ENCODE measurements at regions not wholly inside any gene's neighbourhood (a gene's known extent, or its start where the extent isn't known, plus 50 kb on each side); places are given as distances from the start of the nearest gene placed in this dataset.

GRCh38 chr20:39581034-39581433, 618.9 kb downstream of the DHX35 start:
- Histone ChIP-seq H3K23ac (ENCODE audit: insufficient read length) (no peak overlapping the region), H3K4me2 (ENCODE audit: insufficient read depth in 1 of 2, low read depth in 2 of 2, low read length in 2 of 2) (no peak overlapping the region), H2BK12ac (ENCODE audit: low read depth, low read length) (no peak overlapping the region), H3K9me3 (ENCODE audit: insufficient read depth in 2 of 2, low read depth in 1 of 2, low read length in 1 of 2) (no peaks in the 10 kb centered on the region), H3K4me3 (ENCODE audit: extremely low read depth in 1 of 4, insufficient read depth in 2 of 4, low read depth in 3 of 4, low read length in 4 of 4) (no peak overlapping the region), H4K5ac (ENCODE audit: insufficient read length, low read depth, low read length) (no peak overlapping the region), H3K9ac (replicated peaks in 1 of 4; ENCODE audit: extremely low read depth in 1 of 4, low read depth in 3 of 4, low read length in 3 of 4) (no peak overlapping the region), H3K79me2 (ENCODE audit: control insufficient read depth in 1 of 2, insufficient read depth in 2 of 2, low read length in 2 of 2) (no peaks in the 10 kb centered on the region), H3K14ac (ENCODE audit: insufficient read length) (no peak overlapping the region), H3K56ac (replicated peaks; ENCODE audit: insufficient read length, low read depth, low read length) (no peak overlapping the region), H3K23me2 (ENCODE audit: low read depth, low read length) (no peaks in the 10 kb centered on the region), H3K4me1 (replicated peaks in 1 of 4; ENCODE audit: control insufficient read depth in 3 of 4, insufficient read depth in 4 of 4, low read length in 3 of 4) (no peaks in the 10 kb centered on the region), H2AFZ (ENCODE audit: low read length) (peak overlapping the region; percentile 12; the same call in 1 of the 2 replicates), H4K20me1 (replicated peaks in 1 of 2; ENCODE audit: control insufficient read depth in 1 of 2, insufficient read depth in 2 of 2, low read length in 2 of 2) (no peaks in the 10 kb centered on the region), H3K27me3 (replicated peaks in 1 of 4; ENCODE audit: control insufficient read depth in 3 of 4, extremely low read depth in 1 of 4, insufficient read depth in 3 of 4, low read length in 3 of 4) (no peaks in the 10 kb centered on the region), H2AK5ac (ENCODE audit: low read depth, low read length) (no peak overlapping the region), H3K4ac (replicated peaks; ENCODE audit: insufficient read length, low read depth, low read length) (no peak overlapping the region), H4K91ac (replicated peaks; ENCODE audit: insufficient read length, low read length) (no peak overlapping the region), H3K79me1 (ENCODE audit: low read depth, low read length) (no peaks in the 10 kb centered on the region), H2BK20ac (ENCODE audit: low read length) (no peak overlapping the region), H2BK5ac (ENCODE audit: low read depth, low read length) (no peak overlapping the region), H2BK120ac (replicated peaks; ENCODE audit: low read depth, low read length) (no peak overlapping the region), H3K27ac (ENCODE audit: low read depth, low read length) (no peak overlapping the region), H3K18ac (ENCODE audit: extremely low read depth, low read length) (no peak overlapping the region), H2BK15ac (ENCODE audit: low read length) (no peak overlapping the region), H4K8ac (ENCODE audit: extremely low read depth, insufficient read depth, low read length) (no peak overlapping the region), H3K36me3 (ENCODE audit: control insufficient read depth in 2 of 4, insufficient read depth in 4 of 4, low read length in 3 of 4) (no peaks in the 10 kb centered on the region)
- ChIA-PET POLR2A (ENCODE audit: partially characterized antibody) (interaction anchor here (0.6 kb wide), 1 partner anchor 80 kb away, joined by 3 read pairs; no protein-coding TSS in a partner anchor), CTCF (ENCODE audit: partially characterized antibody) (no interaction called here)
- no peak for DNase-seq (ENCODE audit: low read depth in 1 of 2, low spot score in 2 of 2)
- FAIRE-seq: no peak
- no peak for TF ChIP-seq CEBPB (IDR thresholded peaks at IDR 0.05; ENCODE audit: low read depth, low read length)
- TF ChIP-seq RFX5 (IDR thresholded peaks at IDR 0.05; ENCODE audit: borderline replicate concordance, low read depth, low read length): no peak
- no peak for TF ChIP-seq SP4 (IDR thresholded peaks at IDR 0.05; ENCODE audit: low read length)
- TF ChIP-seq CBX5 (IDR thresholded peaks at IDR 0.05; ENCODE audit: low read depth, low read length): no peak
- no peak for TF ChIP-seq EGR1 (IDR thresholded peaks at IDR 0.05; ENCODE audit: borderline replicate concordance, low read depth, low read length)
- TF ChIP-seq SP2 (IDR thresholded peaks at IDR 0.05; ENCODE audit: low read length): no peak
- no peak for TF ChIP-seq NANOG (IDR thresholded peaks at IDR 0.05; ENCODE audit: insufficient read depth, low read depth, low read length, poor library complexity, severe bottlenecking)
- no peak for TF ChIP-seq KDM4A (IDR thresholded peaks at IDR 0.05; ENCODE audit: low read depth, low read length, severe bottlenecking)
- no peak for TF ChIP-seq CTCF (IDR thresholded peaks at IDR 0.05; ENCODE audit: control extremely low read depth in 1 of 3, insufficient read depth in 1 of 3, low read depth in 1 of 3, low read length in 3 of 3)
- no peak for TF ChIP-seq TBP (IDR thresholded peaks at IDR 0.05; ENCODE audit: low read depth, low read length)
- TF ChIP-seq TEAD4 (IDR thresholded peaks at IDR 0.05; ENCODE audit: low read depth, low read length): no peak
- no peak for TF ChIP-seq PHF8 (conservative IDR thresholded peaks at IDR 0.05; ENCODE audit: low read depth, low read length)
- WGBS, 2 experiments (ENCODE audit: extremely low coverage in 1 of 2, insufficient coverage in 1 of 2, insufficient read length in 1 of 2, insufficient replicate concordance in 2 of 2, low coverage in 1 of 2, low lambda C conversion rate in 2 of 2, missing lambda C conversion rate in 1 of 2): 82% methylated on average over 1 of the region's 1 CpG; no CpG with 5 or more reads in 1 of the 2 experiments
